ENCODE measurements at regions not wholly inside any gene's neighbourhood (a gene's known extent, or its start where the extent isn't known, plus 50 kb on each side); places are given as distances from the start of the nearest gene placed in this dataset.

- no peak for TF ChIP-seq CTCF (conservative IDR thresholded peaks at IDR 0.05 in 1 of 2, IDR thresholded peaks at IDR 0.05 in 1 of 2; ENCODE audit: extremely low read depth in 1 of 2, insufficient read depth in 1 of 2, low read depth in 1 of 2, low read length in 2 of 2)
- TF ChIP-seq EZH2 (IDR thresholded peaks at IDR 0.05; ENCODE audit: borderline replicate concordance, low read length): no peak
Measured at GRCh38 chr3:146801492-146801891, 196.3 kb upstream of the PLSCR5 start.
